BLaER1 (cell line): ENCODE measurements at regions not wholly inside any gene's neighbourhood (a gene's known extent, or its start where the extent isn't known, plus 50 kb on each side); places are given as distances from the start of the nearest gene placed in this dataset.
A peak's percentile ranks its signal among the peaks of the same experiment; 100 is the strongest.

Experiments
- H3K27ac ChIP-seq: shearing (Covaris generic); formaldehyde crosslinking; 2 replicates; pipeline ENCODE4 v1.8.1; 2022
- H3K27me3 ChIP-seq: shearing (Covaris generic); formaldehyde crosslinking; 2 replicates; pipeline ENCODE4 v1.8.1; 2022
- H3K36me3 ChIP-seq: shearing (Covaris generic); formaldehyde crosslinking; 2 replicates; pipeline ENCODE4 v1.8.1; 2022
- H3K4me1 ChIP-seq: shearing (Covaris generic); formaldehyde crosslinking; 2 replicates; pipeline ENCODE4 v1.8.1; 2022
- H3K4me2 ChIP-seq: shearing (Covaris generic); formaldehyde crosslinking; 2 replicates; pipeline ENCODE4 v1.8.1; 2022
- H3K4me3 ChIP-seq: shearing (Covaris generic); formaldehyde crosslinking; 2 replicates; pipeline ENCODE4 v1.8.1; 2022
- H3K9ac ChIP-seq: shearing (Covaris generic); formaldehyde crosslinking; 2 replicates; pipeline ENCODE4 v1.8.1; 2022
- H3K9me3 ChIP-seq: shearing (Covaris generic); formaldehyde crosslinking; 2 replicates; pipeline ENCODE4 v1.8.1; 2022
- H4K20me1 ChIP-seq: shearing (Covaris generic); formaldehyde crosslinking; 2 replicates; pipeline ENCODE4 v1.8.1; 2022
- Cebpa-rat ChIP-seq: shearing (Covaris generic); IDR thresholded peaks from 2 replicates; pipeline ENCODE4 v1.8.1; 2022

- Histone ChIP-seq H3K27ac (peak overlapping the region; percentile 68), H3K27me3 (no peaks in the 10 kb centered on the region), H3K36me3 (no peaks in the 10 kb centered on the region), H3K4me2 (peak overlapping the region; percentile 74), H3K9me3 (peaks cover 10% of the 10 kb centered on the region), H3K9ac (no peak overlapping the region; the same call in 1 of the 2 replicates), H3K4me1 (peaks cover 55% of the 10 kb centered on the region), H4K20me1 (no peaks in the 10 kb centered on the region), H3K4me3 (no peak overlapping the region)
- no peak for TF ChIP-seq Cebpa-rat
These were observed 232.6 kb upstream of the ANKRD55 start for GRCh38 chr5:56465769-56466135.

- Histone ChIP-seq H3K9me3 (peaks cover 6% of the 10 kb centered on the region; the same call in 1 of the 2 replicates), H3K4me1 (peaks cover 55% of the 10 kb centered on the region), H3K4me3 (no peak overlapping the region), H3K36me3 (no peaks in the 10 kb centered on the region), H3K9ac (no peak overlapping the region; the same call in 1 of the 2 replicates), H3K27ac (peak overlapping the region; percentile 68), H3K27me3 (no peaks in the 10 kb centered on the region), H4K20me1 (no peaks in the 10 kb centered on the region), H3K4me2 (peak overlapping the region; percentile 74)
- TF ChIP-seq Cebpa-rat: no peak
These were observed 232.0 kb upstream of the ANKRD55 start for GRCh38 chr5:56464935-56465768.

GRCh38 chr5:56463944-56464571 lies 230.9 kb upstream of the ANKRD55 start:
- Histone ChIP-seq H3K27ac (peak overlapping the region; percentile 68), H3K9ac (no peak overlapping the region), H3K27me3 (no peaks in the 10 kb centered on the region), H3K9me3 (peaks cover 4% of the 10 kb centered on the region; the same call in 1 of the 2 replicates), H3K4me3 (no peak overlapping the region), H3K4me1 (peaks cover 47% of the 10 kb centered on the region), H4K20me1 (no peaks in the 10 kb centered on the region), H3K4me2 (peak overlapping the region; percentile 74), H3K36me3 (no peaks in the 10 kb centered on the region)
- TF ChIP-seq Cebpa-rat: no peak

- Histone ChIP-seq H3K4me2 (no peak overlapping the region), H3K4me3 (no peak overlapping the region), H3K36me3 (no peaks in the 10 kb centered on the region), H3K27me3 (no peaks in the 10 kb centered on the region), H4K20me1 (no peaks in the 10 kb centered on the region), H3K4me1 (peaks cover 40% of the 10 kb centered on the region), H3K9ac (no peak overlapping the region), H3K9me3 (no peaks in the 10 kb centered on the region), H3K27ac (no peak overlapping the region)
- no peak for TF ChIP-seq Cebpa-rat
These were observed 228.5 kb upstream of the ANKRD55 start for GRCh38 chr5:56461584-56461983.

GRCh38 chr5:56460681-56461191 lies 227.6 kb upstream of the ANKRD55 start:
- no peak for TF ChIP-seq Cebpa-rat

GRCh38 chr5:56460195-56460546 lies 227.0 kb upstream of the ANKRD55 start:
- no peak overlapping the region for H3K4me3 ChIP-seq
- H3K9ac ChIP-seq: no peak overlapping the region
- peaks cover 26% of the 10 kb centered on the region for H3K4me1 ChIP-seq
- 0 out of 2 replicates have a peak, but pooled peaks cover 5% of the 10 kb centered on the region for H3K36me3 ChIP-seq
- no peak overlapping the region for H3K27ac ChIP-seq
- TF ChIP-seq Cebpa-rat: no peak
- H3K27me3 ChIP-seq: no peaks in the 10 kb centered on the region
- no peak overlapping the region for H3K4me2 ChIP-seq
- H3K9me3 ChIP-seq: no peaks in the 10 kb centered on the region
- no peaks in the 10 kb centered on the region for H4K20me1 ChIP-seq

More at GRCh38 chr5:56460681-56461191, 227.6 kb upstream of the ANKRD55 start:
- Histone ChIP-seq H3K4me2 (no peak overlapping the region), H3K4me3 (no peak overlapping the region), H3K9ac (no peak overlapping the region), H4K20me1 (no peaks in the 10 kb centered on the region), H3K4me1 (peaks cover 31% of the 10 kb centered on the region), H3K9me3 (no peaks in the 10 kb centered on the region), H3K36me3 (0 out of 2 replicates have a peak, but pooled peaks cover 5% of the 10 kb centered on the region), H3K27ac (no peak overlapping the region), H3K27me3 (no peaks in the 10 kb centered on the region)

GRCh38 chr5:56459394-56460194 lies 226.5 kb upstream of the ANKRD55 start:
- Histone ChIP-seq H4K20me1 (no peaks in the 10 kb centered on the region), H3K36me3 (0 out of 2 replicates have a peak, but pooled peaks cover 5% of the 10 kb centered on the region), H3K4me1 (peaks cover 20% of the 10 kb centered on the region), H3K9ac (no peak overlapping the region), H3K4me3 (no peak overlapping the region), H3K27me3 (no peaks in the 10 kb centered on the region), H3K4me2 (no peak overlapping the region), H3K9me3 (peaks cover 1% of the 10 kb centered on the region; the same call in 1 of the 2 replicates), H3K27ac (no peak overlapping the region)
- no peak for TF ChIP-seq Cebpa-rat

- no peak overlapping the region for H3K4me3 ChIP-seq
- TF ChIP-seq Cebpa-rat: no peak
- no peak overlapping the region for H3K4me2 ChIP-seq
- H4K20me1 ChIP-seq: no peaks in the 10 kb centered on the region
- peaks cover 6% of the 10 kb centered on the region; the same call in 1 of the 2 replicates for H3K4me1 ChIP-seq
- H3K27ac ChIP-seq: no peak overlapping the region; the same call in 1 of the 2 replicates
- no peaks in the 10 kb centered on the region for H3K27me3 ChIP-seq
- no peak overlapping the region for H3K9ac ChIP-seq
- 0 out of 2 replicates have a peak, but pooled peaks cover 5% of the 10 kb centered on the region for H3K36me3 ChIP-seq
- H3K9me3 ChIP-seq: peaks cover 10% of the 10 kb centered on the region; the same call in 1 of the 2 replicates
These were observed 225.0 kb upstream of the ANKRD55 start for GRCh38 chr5:56457887-56458812.
